Stimulated activated CD8-positive, alpha-beta memory T cell treated with anti-CD3 and anti-CD28 coated beads, Interleukin-15, amount 100 ng/mL, for 1 hour (primary cell): ENCODE measurements at regions not wholly inside any gene's neighbourhood (a gene's known extent, or its start where the extent isn't known, plus 50 kb on each side); places are given as distances from the start of the nearest gene placed in this dataset.
"Not testable (repeated sequence)": the region's sequence is repeated elsewhere in the genome, so short reads cannot be mapped to it uniquely, and the experiment has no call there.

Experiments used
- DNase-seq: peaks from one replicate; pipeline ENCODE4 v3.0.0-alpha.2; 2020; ENCODE audit warnings: low read depth

DNA sequence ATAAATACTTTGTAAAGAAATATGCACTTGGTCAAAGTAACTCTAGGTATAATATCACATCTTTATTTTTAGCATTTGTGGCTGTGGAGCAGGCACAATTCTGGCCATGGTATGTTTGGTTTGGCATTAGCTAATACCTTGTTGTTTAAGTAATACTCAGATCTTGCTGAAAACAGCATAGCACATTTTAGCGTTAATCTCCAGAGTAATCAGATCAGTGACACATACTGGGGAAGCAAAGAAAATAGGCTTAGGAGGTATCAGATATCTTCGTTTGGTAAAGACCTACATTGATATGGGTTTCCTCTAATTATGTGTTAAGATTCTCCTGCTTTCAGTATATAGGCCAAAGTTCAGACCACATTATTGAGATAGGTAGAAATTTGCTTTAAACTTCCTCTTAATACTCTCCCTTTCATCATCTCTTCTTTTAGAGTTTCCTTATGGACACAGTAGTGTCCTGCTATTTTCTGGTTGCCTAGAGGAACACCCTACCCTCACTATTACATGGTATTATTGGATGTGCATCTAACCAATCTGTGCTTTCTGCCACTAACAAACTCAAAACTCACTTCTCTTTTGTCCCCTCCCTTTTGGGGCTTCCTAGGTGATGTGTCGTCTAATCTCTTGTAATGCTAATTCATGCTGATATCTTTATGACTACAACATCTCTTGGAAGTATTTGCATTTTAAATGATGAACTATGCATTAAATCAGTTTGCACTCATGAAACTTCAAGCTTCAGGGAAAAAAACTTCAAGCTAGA lies 437.3 kb upstream of the ADAMTSL1 start:
- DNase-seq: no peak

DNA sequence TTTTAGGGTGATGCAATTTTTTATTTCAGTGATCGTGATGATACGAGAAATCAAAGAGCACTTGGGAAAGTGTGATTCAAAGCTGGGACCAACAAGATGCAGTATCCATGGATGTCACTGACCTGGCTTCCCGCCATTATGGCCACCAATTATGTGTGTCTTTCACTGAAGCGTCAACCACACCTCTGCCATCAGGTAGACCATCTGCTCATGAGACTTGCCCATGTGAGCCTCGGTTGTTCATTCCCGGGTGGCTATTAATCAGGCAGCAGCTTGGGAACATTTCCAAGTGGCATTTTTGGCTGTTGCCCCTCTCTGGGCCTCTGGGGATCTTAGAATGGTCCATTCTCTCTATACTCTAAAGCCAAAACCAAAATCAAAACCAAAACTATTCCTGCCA lies 436.0 kb upstream of the ADAMTSL1 start:
- no peak for DNase-seq

GRCh38 chr9:18040327-18040726 lies 433.6 kb upstream of the ADAMTSL1 start:
- DNase-seq: no peak

GRCh38 chr9:18043978-18044377 lies 430.0 kb upstream of the ADAMTSL1 start:
- no peak for DNase-seq

GRCh38 chr9:18045326-18045725 lies 428.6 kb upstream of the ADAMTSL1 start:
- no peak for DNase-seq

DNA sequence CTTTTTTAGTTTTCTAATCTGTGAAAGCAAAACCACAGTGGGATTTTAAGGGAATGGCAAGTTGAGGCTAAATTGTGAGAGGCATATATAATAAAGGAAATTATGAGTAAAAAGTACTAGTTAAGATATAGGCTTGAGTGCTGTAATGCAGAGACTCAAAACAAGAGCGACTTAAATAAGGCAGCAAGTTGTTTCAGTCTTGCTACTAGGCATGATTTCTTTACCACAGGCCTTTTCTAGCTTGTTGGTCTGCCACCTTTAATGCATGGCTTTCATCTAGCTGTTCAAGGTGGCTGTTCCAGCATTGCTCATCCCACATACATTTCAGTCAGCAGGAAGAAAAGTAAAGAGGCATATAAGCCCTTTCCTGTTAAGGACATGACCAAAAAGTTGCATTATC lies 427.9 kb upstream of the ADAMTSL1 start:
- no peak for DNase-seq

- DNase-seq: no peak
Observed at GRCh38 chr9:18051638-18052037, 422.3 kb upstream of the ADAMTSL1 start.

DNA sequence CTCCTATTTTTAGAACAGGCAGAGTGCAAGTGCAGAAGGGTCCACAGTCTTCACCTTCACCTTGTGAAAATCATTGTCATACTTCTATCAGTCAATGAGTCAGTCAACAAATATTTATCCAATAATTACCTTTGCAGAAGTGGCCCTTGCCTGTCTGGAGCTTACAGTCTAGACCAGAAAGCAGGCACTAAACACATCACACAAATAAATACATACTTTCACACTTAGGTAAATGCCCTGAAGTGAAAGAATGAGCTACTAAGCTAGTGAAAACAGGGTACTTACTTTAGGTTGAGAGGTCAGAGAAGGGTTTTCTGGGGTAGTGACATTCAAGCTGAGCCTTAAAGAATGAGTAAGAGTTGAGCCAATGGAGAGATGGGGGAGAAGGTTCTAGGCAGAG lies 421.9 kb upstream of the ADAMTSL1 start:
- no peak for DNase-seq

GRCh38 chr9:18056269-18056992 lies 417.5 kb upstream of the ADAMTSL1 start:
- no peak for DNase-seq

GRCh38 chr9:18056993-18057369 lies 417.0 kb upstream of the ADAMTSL1 start:
- no peak for DNase-seq

GRCh38 chr9:18058564-18059442 lies 415.1 kb upstream of the ADAMTSL1 start:
- DNase-seq: no peak

DNA sequence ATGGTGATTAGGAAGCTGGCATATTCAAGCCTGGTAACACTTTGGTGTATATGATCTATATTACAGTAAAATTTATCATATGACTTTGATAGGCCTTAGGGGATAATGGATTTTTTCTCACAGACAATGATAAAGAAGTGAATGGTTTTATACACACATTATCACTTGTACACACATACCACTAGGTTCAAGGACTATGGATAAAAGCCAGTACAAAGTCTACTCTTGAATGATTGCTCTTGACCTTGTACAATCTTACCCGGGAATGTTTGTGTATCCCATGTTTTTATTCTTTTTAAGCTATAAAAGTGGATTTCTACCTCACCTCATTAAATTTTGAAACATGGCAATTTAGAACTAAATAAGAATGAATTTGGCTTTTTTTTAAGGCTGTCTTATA lies 414.5 kb upstream of the ADAMTSL1 start:
- DNase-seq: no peak

DNA sequence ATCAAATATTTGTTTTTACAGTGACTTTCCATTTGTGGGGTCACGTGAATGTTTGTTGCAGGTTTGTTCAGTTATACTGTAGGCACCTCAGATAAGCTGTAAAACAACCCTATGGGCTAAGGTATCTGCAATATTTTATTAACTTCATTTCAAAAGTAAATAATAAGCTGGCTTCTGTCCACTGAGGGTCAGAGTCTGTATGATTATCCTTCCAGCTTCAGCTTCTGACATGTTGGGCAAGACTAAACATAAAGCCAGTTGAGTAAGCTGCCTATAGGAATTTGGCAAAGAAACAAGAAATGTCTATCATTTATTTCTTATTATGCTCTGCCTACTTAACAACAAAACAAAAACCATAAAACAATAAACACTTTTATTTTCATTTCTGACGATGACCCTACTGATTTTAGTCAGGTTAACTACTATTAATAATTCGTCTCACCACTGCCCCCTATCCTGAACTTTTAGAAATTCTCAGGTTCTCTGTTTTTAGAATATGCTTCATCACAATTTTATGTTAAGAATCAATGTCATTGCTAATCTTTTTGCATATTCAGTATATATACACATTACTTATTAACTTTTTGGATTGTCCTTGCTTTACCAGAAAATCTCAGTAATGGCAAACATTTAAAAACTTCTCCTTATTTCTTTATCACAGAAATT lies 413.6 kb upstream of the ADAMTSL1 start:
- DNase-seq: no peak

DNA sequence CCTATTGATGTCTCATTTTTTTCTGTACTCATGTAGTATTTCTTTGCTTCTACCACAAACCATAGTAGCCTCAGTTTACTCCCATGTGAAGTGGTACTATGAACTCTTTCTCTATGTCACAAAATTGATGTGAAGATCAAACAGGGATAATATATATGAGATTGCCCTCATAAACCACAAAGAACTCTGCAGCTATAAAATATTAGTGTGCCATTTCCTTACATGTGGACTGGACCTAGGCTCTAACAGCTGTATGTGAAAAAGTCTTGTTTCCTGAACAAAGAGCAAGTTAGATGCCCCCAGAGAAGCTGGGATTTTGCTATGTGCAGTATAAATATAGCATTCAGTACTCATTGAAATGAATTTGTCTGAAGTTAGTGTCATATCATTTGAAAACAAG lies 412.6 kb upstream of the ADAMTSL1 start:
- no peak for DNase-seq

DNA sequence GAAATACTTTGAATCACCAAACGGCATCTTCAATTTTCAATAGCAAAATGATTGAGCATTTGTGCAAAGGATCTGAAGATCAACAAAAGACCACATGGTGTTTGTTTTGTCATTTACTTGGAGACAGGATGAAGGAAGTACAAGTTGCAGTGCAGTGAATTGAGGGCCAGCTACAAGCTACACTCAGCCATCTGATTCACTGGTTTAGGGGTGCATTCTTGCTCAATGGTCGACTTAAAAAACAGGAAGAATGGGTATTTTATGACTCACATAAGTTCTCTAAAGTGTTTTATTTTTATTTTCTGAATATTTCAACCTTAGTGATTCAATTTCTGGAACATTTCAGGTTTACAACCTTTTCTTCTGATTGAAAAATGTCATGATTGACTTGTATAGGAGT lies 412.1 kb upstream of the ADAMTSL1 start:
- no peak for DNase-seq

- DNase-seq: no peak
Observed at GRCh38 chr9:18063856-18064390, 410.0 kb upstream of the ADAMTSL1 start.

- DNase-seq: not testable (repeated sequence)
Observed at GRCh38 chr9:18066608-18067007, 407.3 kb upstream of the ADAMTSL1 start.

- no peak for DNase-seq
Observed at GRCh38 chr9:18067548-18068120, 406.3 kb upstream of the ADAMTSL1 start.

DNA sequence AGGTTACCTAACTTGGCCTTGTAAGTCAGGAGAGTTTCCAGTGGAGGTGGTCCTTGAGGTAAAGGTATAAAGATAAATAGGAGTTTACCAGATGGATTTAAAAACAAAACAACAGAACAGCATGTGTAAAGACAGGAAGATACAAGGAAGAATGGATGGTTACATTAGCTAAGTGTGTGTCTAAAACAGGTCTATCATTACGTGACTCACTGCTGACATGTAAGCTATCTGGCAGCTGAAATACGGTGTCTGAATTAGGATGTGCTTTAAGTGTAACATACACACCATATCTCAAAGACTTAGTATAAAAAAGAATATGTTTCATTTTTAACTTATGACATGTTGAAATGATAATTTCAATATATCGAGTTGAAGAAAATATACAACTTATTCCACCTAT lies 405.1 kb upstream of the ADAMTSL1 start:
- DNase-seq: no peak

DNA sequence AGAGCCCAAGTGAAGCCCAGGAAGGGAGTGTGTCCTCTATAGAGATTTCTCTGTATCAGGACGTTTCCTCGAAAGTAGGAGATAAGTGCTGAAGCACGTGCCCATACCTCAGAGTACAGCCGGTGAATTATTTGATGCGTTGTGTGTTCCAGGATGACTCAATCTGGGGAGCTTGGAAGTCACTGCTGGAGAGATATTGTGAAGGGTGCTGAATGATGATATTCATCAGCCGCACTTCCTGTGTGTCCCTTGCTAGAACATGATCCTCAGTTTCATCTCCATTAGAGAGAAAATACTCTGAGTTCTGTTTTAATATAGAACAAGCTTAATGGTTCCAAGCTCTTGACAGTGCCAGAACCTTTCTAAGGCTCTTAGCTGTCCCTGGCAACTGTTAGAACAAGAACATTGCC lies 402.3 kb upstream of the ADAMTSL1 start:
- DNase-seq: no peak

DNA sequence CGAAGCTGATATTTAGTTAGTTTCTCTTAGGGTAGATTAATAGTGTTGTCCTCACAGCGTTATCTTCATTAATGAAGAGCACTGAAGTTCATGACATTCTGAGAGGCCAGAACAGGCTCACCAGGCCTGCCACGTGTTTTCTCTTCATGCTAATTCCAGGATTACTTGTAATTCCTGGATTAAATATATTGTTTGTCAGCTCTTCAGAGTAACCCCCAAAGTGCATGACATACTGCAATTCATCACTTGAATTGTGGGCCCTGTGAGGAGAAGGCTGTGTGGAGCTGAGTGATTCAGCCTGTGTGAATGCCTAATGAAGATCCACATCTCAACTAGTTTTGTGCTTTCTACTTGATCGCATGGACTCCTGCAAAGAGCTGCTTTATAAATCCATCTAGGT lies 401.0 kb upstream of the ADAMTSL1 start:
- no peak for DNase-seq

- no peak for DNase-seq
Observed at GRCh38 chr9:18074041-18074440, 399.9 kb upstream of the ADAMTSL1 start.
